SIG-M5 treated with dmso at 0.1 percent for 504 hours (cell line): ENCODE measurements at regions not wholly inside any gene's neighbourhood (a gene's known extent, or its start where the extent isn't known, plus 50 kb on each side); places are given as distances from the start of the nearest gene placed in this dataset.
"Not testable (repeated sequence)": the region's sequence is repeated elsewhere in the genome, so short reads cannot be mapped to it uniquely, and the experiment has no call there.

Experiments used
- DNase-seq: peaks from one replicate; lab custom pipeline; 2025; ENCODE audit not compliant: unreplicated experiment; lab: John Stamatoyannopoulos, UW

- DNase-seq: no peak
Measured at GRCh38 chr1:182003953-182004586, 57.4 kb downstream of the ZNF648 start.

DNA sequence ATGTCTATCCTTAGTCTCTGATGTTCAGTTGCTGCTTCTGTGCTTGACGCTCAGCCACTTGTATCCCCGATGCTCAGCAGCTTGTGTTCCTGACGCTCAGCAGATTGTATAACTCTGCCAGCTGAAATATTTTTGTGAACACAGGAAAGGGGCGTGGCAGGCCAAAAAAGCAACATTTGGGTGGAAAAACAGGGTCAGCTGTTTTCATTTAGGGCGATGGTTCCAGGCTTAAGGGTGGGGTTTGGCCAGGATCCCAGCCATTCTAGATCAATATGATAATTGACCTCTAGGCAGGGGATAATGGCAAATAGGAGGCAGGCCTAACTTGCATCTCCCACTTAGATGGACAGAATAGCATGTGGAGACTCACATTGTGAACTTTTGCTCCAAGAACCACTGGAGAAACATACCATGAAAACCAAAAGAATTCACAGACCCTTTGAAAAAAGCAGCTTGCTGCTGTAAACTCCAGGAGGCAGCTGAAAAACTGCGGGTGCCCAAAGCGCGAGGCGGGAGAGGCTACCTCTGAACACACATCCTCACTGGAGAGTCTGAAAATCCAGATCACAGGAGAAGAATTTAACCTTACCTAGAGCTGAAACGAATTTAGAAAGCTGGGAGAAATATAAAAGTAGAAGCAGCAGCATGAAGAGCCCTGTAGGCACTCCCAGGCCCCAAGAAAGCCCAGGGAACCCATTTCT lies 58.3 kb downstream of the ZNF648 start:
- DNase-seq: no peak

DNA sequence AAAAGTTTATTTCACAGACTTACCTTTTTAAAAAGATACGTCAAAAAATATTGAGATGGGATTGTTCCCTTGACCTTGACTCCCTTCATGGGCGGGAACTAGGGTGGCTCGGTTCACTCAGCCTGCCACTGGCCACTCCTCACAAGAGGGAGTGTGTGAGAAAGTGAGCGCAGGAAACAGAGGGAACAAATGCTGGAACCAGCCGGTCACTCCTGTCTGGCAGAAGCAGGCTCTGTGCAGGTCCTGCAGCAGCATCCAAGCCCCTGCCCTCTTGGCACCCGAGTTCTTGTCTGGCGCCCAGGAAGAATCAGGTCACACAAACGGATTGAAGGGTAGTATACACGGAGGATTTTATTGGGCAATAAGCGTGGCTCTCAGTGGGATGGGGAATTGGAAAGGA lies 58.9 kb downstream of the ZNF648 start:
- DNase-seq: no peak

DNA sequence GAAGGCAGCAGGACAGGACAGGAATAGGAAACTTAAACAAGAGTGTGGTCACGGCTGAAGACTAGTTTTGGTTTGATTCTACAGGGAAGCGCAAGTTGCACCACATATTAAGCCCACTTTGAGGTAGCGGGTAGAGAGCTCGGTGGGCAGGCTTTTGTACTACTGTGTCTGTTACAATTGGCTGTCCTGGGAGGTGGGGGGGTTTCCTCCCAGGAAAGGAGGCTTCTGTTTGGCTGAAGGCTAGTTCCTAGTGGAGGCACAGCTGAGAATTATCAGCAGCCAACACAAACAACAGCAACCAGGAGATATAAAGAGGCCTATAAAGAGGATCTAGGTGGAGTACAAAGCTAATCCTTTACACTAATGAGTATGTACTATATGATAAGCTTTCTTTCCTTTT lies 62.7 kb downstream of the ZNF648 start:
- DNase-seq: no peak

DNA sequence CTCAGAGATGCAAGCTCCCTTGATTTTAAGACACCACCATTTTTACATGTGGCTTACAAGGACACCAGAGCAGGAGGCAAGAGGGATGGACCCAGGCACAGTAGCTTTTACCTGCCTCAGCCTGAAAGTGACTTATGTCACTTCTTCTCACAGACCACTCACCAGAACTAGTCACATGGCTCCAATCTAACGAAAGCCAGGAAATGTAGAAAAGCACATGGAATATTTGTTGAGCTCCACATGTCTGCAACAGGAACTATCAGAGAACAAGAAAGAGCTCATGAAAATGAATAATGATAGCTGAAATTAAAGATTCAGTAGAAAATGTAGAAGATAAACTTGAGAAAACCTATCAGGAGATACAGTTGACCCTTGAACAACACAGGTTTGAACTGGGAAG lies 69.4 kb downstream of the ZNF648 start:
- no peak for DNase-seq

- no peak for DNase-seq
Measured at GRCh38 chr1:181990728-181991127, 70.8 kb downstream of the ZNF648 start.

- no peak for DNase-seq
Measured at GRCh38 chr1:181989261-181989920, 72.1 kb downstream of the ZNF648 start.

GRCh38 chr1:181987996-181988395 lies 73.5 kb downstream of the ZNF648 start:
- DNase-seq: no peak

DNA sequence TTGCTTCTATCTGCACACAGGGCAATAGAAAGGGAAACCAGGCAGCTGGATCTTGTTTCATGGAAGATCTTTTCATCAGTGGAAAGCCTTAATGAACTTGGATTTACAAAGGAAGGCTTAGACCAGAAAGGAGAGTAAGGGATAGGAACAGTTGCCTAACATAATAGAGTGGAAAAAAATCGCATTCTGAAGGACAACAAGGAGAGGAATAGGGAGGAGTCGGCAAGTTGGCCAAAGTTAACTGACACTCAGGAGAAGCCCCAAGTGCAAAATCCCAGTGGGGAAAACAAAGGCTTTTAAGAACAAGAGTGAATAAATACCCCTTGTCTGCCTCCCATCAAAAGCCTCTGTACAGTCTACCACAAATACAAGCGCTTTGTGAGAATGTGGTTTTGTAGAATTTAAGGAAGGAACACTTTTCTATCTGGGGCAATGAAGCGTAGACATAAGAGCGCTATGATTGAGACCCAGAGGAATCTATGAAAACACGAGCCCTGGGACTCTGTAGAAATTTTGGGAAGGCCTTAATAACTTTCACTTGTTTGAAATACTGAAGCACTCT lies 74.1 kb downstream of the ZNF648 start:
- DNase-seq: no peak

DNA sequence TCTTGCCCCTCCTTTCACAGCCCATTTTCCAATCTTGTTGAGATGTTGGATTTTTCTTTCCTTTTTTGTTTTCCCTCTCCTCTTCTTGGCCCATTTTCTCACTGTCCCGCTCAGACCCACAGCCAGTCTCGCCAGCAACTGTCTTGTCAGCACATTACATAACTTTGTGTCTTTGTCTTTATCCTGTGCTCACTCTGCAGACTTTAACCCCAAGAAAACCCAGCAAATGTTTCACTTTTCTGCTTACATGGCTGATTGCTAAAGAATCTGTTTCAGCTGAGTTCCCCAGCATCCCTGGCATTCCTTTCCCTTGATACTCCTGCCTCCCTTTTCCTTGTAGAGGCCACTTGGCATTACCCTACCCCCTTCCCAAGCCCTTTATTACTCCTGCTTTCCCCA lies 74.6 kb downstream of the ZNF648 start:
- no peak for DNase-seq

DNA sequence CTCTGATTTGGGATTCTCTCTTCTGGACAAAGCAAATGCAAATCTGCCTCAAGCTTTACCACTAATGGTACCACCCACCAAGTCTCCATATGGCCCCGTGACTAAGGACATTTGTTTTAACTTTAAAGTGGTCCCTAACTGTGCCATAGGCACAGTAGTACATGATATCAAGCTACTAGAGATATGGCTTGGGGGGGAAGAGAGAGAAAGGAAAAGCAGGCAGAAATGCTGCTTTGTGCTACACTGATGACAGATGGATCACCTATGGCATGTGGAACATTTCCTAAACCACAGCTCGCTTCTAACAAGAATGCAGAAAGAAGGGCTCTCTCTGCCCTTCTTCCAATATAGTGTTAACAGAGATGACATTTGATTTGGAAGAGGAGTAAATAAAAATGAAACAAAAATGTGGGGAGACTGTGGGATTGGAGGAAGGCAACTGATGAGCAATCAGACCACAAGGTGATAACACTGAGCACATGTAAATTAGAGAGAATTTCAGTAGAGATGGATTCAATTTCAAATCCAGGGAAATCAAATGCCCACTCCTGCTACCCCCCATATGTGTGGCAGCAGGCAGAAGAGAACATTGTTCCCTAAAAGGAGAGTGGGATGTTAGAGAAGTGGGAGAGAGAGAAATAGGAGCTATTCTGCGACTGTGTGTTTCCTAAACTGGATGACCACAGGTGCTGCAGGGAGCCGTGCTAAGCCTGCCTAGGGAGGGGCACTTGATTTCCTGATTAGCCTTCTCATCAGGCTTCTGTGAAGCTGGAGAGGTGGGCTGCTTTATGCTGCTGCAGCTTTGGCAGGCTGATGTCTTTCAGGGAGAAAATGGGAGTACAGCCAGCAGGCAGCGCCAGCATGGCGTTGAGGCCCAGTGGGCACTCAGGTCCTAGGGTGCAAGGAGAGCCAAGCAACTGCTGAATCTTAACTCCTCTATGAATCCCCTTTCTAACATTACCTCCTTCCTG lies 75.3 kb downstream of the ZNF648 start:
- DNase-seq: no peak

DNA sequence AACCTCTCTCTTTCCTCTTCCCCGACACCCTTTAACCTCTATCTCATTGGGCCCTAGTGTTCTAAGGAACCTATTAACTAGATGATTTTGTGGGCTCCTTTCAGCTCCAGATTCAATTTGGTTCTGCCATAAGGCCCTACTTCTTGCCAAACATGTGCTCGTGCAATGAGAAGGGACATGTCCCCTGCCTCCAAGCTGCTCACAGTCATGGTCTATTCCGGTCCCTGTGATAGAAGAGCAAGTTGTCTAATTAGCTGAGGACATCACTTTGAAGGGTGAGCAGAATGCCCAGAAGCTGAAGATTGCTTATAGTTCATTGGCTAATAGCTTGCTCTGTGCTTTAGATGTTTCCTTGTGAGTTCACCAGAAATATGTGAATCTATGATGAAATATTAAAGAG lies 76.2 kb downstream of the ZNF648 start:
- DNase-seq: no peak

- DNase-seq: no peak
Measured at GRCh38 chr1:181984006-181984405, 77.5 kb downstream of the ZNF648 start.

DNA sequence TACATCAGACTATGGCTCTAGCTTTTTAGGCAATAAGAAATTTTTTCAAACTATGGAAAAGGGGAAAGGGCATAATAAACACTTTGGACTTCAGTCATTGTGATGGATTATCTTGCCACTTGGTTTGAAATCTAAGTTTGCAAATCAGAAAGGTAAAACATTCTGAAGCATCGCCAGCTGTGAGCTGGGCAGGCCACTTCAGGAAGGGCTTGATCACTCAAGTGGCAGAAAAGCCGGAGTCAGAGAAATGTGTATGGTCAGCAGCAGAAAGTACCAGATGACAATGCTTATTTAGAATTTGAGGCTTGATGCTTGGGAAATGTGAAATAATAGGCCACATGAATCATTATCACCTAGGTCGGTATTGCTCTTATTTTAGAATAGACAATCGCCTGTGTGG lies 79.7 kb downstream of the ZNF648 start:
- DNase-seq: no peak

GRCh38 chr1:181972256-181972655 lies 89.3 kb downstream of the ZNF648 start:
- no peak for DNase-seq

- DNase-seq: no peak
Measured at GRCh38 chr1:181971424-181971823, 90.1 kb downstream of the ZNF648 start.

DNA sequence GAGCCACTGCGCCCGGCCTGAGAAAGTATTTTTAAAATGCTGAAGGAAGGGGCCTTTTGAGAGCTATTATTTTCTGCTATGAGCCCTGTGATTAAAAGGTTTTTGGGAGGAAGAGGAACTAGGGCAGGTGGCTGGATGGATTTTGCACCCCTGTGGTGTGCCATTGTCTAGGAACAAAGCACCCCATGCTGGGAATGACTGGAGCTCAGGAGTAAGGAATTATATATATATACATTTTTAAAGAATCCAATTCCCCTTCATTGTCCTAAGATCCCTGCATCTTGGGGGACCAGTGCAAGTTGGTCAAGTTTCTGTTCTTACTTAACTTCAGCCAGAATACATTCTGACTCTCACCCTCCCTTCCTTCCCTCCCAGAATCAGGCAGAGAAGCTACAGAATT lies 91.6 kb downstream of the ZNF648 start:
- no peak for DNase-seq

GRCh38 chr1:181954696-181955095 lies 106.8 kb downstream of the ZNF648 start:
- DNase-seq: not testable (repeated sequence)

DNA sequence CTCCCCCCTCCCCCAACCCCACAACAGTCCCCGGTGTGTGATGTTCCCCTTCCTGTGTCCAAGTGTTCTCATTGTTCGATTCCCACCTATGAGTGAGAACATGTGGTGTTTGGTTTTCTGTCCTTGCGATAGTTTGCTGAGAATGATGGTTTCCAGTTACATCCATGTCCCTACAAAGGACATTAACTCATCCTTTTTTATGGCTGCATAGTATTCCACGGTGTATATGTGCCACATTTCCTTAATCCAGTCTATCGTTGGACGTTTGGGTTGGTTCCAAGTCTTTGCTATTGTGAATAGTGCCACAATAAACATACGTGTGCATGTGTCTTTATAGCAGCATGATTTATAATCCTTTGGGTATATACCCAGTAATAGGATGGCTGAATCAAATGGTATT lies 107.3 kb downstream of the ZNF648 start:
- DNase-seq: not testable (repeated sequence)

GRCh38 chr1:181953596-181953995 lies 107.9 kb downstream of the ZNF648 start:
- DNase-seq: no peak

DNA sequence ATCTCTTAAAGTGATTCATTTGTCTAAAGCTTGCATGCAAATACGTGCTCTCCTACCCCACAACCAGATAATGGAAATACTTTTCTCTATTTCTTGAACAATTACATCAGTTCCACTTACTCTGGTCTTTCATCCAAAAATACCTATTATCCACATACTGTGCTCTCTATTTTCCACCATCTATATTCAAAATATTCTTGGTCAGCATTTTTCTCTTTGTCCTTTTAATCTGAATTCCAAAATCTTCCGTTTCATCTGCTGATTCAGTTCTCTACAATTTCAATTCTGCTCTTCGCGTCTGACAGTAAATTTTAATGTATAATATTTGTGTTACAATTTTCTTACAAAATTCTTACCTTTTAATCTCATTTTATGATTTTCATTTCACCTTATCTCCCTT lies 110.3 kb downstream of the ZNF648 start:
- DNase-seq: no peak
